MM.1S (cell line): ENCODE measurements at regions not wholly inside any gene's neighbourhood (a gene's known extent, or its start where the extent isn't known, plus 50 kb on each side); places are given as distances from the start of the nearest gene placed in this dataset.
"Not testable (repeated sequence)": the region's sequence is repeated elsewhere in the genome, so short reads cannot be mapped to it uniquely, and the experiment has no call there.

Experiments used
- DNase-seq: peaks from one replicate; pipeline ENCODE4 v3.0.0-alpha.2; 2015
- H2AFZ ChIP-seq: fragments of 300-600 bp; sonication (generic); 2 replicates; pipeline ENCODE4 v1.6.0; 2016; ENCODE audit warnings: antibody characterized with exemption, low read length
- H3F3A ChIP-seq: fragments of 300-600 bp; sonication (generic); 2 replicates; pipeline ENCODE4 v1.6.1; 2016; ENCODE audit warnings: mild to moderate bottlenecking, antibody characterized with exemption, low read length, moderate library complexity, mixed read lengths; ENCODE audit not compliant: insufficient read depth
- H3K27ac ChIP-seq: fragments of 300-600 bp; sonication (generic); 2 replicates; pipeline ENCODE4 v1.5.1; 2016; ENCODE audit warnings: mild to moderate bottlenecking, low read length
- H3K27me3 ChIP-seq: fragments of 300-600 bp; sonication (generic); replicated peaks from 2 replicates; pipeline ENCODE4 v1.6.0; 2016; ENCODE audit warnings: low read length; ENCODE audit not compliant: insufficient read depth
- H3K36me3 ChIP-seq: fragments of 300-600 bp; sonication (generic); replicated peaks from 2 replicates; pipeline ENCODE4 v1.6.1; 2016; ENCODE audit warnings: mild to moderate bottlenecking, low read length, mixed read lengths; ENCODE audit not compliant: insufficient read depth
- H3K4me1 ChIP-seq: fragments of 300-600 bp; sonication (generic); 2 replicates; pipeline ENCODE4 v1.6.1; 2016; ENCODE audit warnings: low read length, mixed read lengths
- H3K4me2 ChIP-seq: fragments of 300-600 bp; sonication (generic); 2 replicates; pipeline ENCODE4 v1.6.0; 2016; ENCODE audit warnings: low read depth, low read length
- H3K4me3 ChIP-seq: fragments of 300-600 bp; sonication (generic); 2 replicates; pipeline ENCODE4 v1.5.1; 2016; ENCODE audit warnings: low read length, mixed read lengths
- H3K79me2 ChIP-seq: fragments of 300-600 bp; sonication (generic); 2 replicates; pipeline ENCODE4 v1.6.1; 2016; ENCODE audit warnings: mixed run types, low read length, mixed read lengths
- H3K9ac ChIP-seq: fragments of 300-600 bp; sonication (generic); 2 replicates; pipeline ENCODE4 v1.6.1; 2016; ENCODE audit warnings: low read length, mixed read lengths
- H3K9me2 ChIP-seq: fragments of 300-600 bp; sonication (generic); replicated peaks from 2 replicates; pipeline ENCODE4 v1.6.1; 2016; ENCODE audit warnings: mild to moderate bottlenecking, low read length, mixed read lengths; ENCODE audit not compliant: insufficient read depth
- H3K9me3 ChIP-seq: fragments of 300-600 bp; sonication (generic); replicated peaks from 2 replicates; pipeline ENCODE4 v1.6.1; 2016; ENCODE audit warnings: mild to moderate bottlenecking, low read length, mixed read lengths; ENCODE audit not compliant: insufficient read depth
- H4K20me1 ChIP-seq: fragments of 300-600 bp; sonication (generic); 2 replicates; pipeline ENCODE4 v1.6.1; 2016; ENCODE audit warnings: mild to moderate bottlenecking, low read length, moderate library complexity, mixed read lengths; ENCODE audit not compliant: insufficient read depth
- EZH2 ChIP-seq: fragments of 300-600 bp; sonication (generic); optimal IDR thresholded peaks from 2 replicates; pipeline ENCODE3; 2017; ENCODE audit warnings: low read depth, mild to moderate bottlenecking, antibody characterized with exemption, low read length, mixed read lengths
- EZH2phosphoT487 ChIP-seq: fragments of 300-600 bp; sonication (generic); IDR thresholded peaks from 2 replicates; pipeline ENCODE4 v1.6.1; 2018; ENCODE audit warnings: antibody characterized with exemption, low read length
- TF ChIP-seq, protein P1 (sequence below): fragments of 300-600 bp; sonication (generic); IDR thresholded peaks from 2 replicates; pipeline ENCODE4 v1.5.1; 2016; ENCODE audit warnings: antibody characterized with exemption, low read length, mixed read lengths

DNA sequence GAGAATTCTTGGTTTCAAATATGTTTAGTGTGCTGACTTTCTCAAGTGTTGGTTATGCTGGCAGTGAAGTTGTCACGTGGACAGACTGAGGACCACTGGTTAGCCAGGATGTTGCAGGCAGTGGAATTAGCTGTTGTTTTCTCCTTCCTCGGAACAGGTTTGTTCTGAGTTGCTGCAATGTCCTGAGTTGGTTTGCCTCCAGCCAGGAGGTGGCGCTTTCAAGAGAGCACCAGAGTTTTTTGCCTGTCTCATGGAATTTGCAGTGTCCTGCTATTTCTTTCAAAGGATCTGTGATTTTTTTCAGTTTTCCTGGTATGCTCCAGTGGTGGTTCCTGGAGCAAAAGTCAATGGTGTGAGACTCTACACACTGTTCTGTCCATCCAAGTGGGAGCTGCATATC lies 158.1 kb upstream of the CXorf66 start:
- no peaks in the 10 kb centered on the region for H3K27me3 ChIP-seq
- H2AFZ ChIP-seq, result no peak overlapping the region
- H3K27ac ChIP-seq, result no peak overlapping the region
- H3K4me3 ChIP-seq, result no peak overlapping the region
- no peak for DNase-seq
- H3K36me3 ChIP-seq, result no peaks in the 10 kb centered on the region
- no peaks in the 10 kb centered on the region for H3K9me3 ChIP-seq
- TF ChIP-seq, protein P1, sequence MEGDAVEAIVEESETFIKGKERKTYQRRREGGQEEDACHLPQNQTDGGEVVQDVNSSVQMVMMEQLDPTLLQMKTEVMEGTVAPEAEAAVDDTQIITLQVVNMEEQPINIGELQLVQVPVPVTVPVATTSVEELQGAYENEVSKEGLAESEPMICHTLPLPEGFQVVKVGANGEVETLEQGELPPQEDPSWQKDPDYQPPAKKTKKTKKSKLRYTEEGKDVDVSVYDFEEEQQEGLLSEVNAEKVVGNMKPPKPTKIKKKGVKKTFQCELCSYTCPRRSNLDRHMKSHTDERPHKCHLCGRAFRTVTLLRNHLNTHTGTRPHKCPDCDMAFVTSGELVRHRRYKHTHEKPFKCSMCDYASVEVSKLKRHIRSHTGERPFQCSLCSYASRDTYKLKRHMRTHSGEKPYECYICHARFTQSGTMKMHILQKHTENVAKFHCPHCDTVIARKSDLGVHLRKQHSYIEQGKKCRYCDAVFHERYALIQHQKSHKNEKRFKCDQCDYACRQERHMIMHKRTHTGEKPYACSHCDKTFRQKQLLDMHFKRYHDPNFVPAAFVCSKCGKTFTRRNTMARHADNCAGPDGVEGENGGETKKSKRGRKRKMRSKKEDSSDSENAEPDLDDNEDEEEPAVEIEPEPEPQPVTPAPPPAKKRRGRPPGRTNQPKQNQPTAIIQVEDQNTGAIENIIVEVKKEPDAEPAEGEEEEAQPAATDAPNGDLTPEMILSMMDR, result no peak
- TF ChIP-seq EZH2 (no peak), EZH2phosphoT487 (no peak)
- no peaks in the 10 kb centered on the region for H3K9me2 ChIP-seq
- H3K4me2 ChIP-seq, result no peak overlapping the region
- H3K9ac ChIP-seq, result no peak overlapping the region
- no peaks in the 10 kb centered on the region for H3K4me1 ChIP-seq
- no peaks in the 10 kb centered on the region for H3K79me2 ChIP-seq
- no peaks in the 10 kb centered on the region for H3F3A ChIP-seq
- H4K20me1 ChIP-seq, result no peaks in the 10 kb centered on the region

DNA sequence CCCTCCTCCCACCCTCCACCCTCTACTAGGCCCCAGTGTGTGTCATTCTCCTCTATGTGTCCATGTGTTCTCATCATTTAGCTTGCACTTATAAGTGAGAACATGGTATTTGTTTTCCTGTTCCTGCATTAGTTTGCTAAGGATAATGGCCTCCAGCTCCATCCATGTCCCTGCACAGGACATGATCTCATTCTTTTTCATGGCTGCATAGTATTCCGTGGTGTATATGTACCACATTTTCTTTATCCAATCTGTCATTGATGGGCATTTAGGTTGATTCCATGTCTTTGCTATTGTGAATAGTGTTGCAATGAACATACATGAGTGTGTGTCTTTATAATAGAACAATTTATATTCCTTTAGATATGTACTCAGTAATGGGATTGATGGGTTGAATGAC lies 148.7 kb upstream of the CXorf66 start:
- not testable (repeated sequence) for H3K9me2 ChIP-seq, H2AFZ ChIP-seq, H3K4me1 ChIP-seq, H3K4me3 ChIP-seq, H4K20me1 ChIP-seq, H3K36me3 ChIP-seq, H3K4me2 ChIP-seq, H3F3A ChIP-seq, H3K79me2 ChIP-seq, H3K9me3 ChIP-seq, H3K27me3 ChIP-seq, H3K9ac ChIP-seq, DNase-seq, H3K27ac ChIP-seq

DNA sequence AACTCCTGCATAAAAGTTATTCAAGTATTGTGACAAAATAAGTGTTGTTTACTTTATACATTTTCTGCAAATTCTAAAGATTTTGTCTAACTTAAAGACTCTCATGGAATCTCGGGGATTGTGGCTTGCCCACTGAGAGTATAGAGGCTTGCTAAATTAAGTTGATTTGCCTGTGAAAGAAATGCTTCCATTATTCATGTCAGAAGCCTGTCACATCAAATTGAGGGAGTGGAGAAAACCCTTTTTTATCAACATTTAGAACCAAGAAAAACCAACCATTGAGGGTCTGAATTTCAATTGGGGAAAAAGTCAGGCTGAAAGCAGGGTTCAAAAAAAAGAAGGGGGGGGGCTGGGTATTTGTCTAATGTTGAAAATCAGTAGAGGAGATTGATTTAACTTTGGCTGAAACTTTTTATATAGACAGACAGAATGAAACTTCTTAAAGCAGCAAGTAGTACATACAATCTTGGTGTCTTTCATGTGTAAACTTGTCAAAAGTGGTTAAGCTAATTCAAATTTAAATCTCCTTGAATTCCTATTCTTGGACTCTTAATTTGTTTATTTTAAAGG lies 144.8 kb upstream of the CXorf66 start:
- no peaks in the 10 kb centered on the region for H3K9me2 ChIP-seq
- H3K4me1 ChIP-seq, result no peaks in the 10 kb centered on the region
- no peak for DNase-seq
- no peak overlapping the region for H2AFZ ChIP-seq
- H3K4me3 ChIP-seq, result no peak overlapping the region
- no peak overlapping the region for H3K27ac ChIP-seq
- H3F3A ChIP-seq, result no peaks in the 10 kb centered on the region
- H3K36me3 ChIP-seq, result no peaks in the 10 kb centered on the region
- no peaks in the 10 kb centered on the region for H3K27me3 ChIP-seq
- no peak for TF ChIP-seq EZH2
- TF ChIP-seq EZH2phosphoT487, result no peak
- TF ChIP-seq, protein P1, result no peak
- no peaks in the 10 kb centered on the region for H3K79me2 ChIP-seq
- no peaks in the 10 kb centered on the region for H3K9me3 ChIP-seq
- H3K9ac ChIP-seq, result no peak overlapping the region
- no peaks in the 10 kb centered on the region for H4K20me1 ChIP-seq
- H3K4me2 ChIP-seq, result no peak overlapping the region

GRCh38 chrX:140104760-140105159 lies 139.4 kb upstream of the CXorf66 start:
- Histone ChIP-seq H3K36me3 (no peaks in the 10 kb centered on the region), H2AFZ (no peak overlapping the region), H3K4me3 (no peak overlapping the region), H4K20me1 (no peaks in the 10 kb centered on the region), H3K27ac (no peak overlapping the region), H3K27me3 (no peaks in the 10 kb centered on the region), H3K4me2 (no peak overlapping the region), H3K4me1 (no peaks in the 10 kb centered on the region), H3K9me3 (no peaks in the 10 kb centered on the region), H3F3A (no peaks in the 10 kb centered on the region), H3K9ac (no peak overlapping the region), H3K9me2 (no peaks in the 10 kb centered on the region), H3K79me2 (no peaks in the 10 kb centered on the region)
- no peak for DNase-seq
- TF ChIP-seq EZH2 (no peak), EZH2phosphoT487 (no peak)
- TF ChIP-seq, protein P1, result no peak
